ENCODE measurements at regions not wholly inside any gene's neighbourhood (a gene's known extent, or its start where the extent isn't known, plus 50 kb on each side); places are given as distances from the start of the nearest gene placed in this dataset.
A peak's percentile ranks its signal among the peaks of the same experiment; 100 is the strongest.
"Not testable (repeated sequence)": the region's sequence is repeated elsewhere in the genome, so short reads cannot be mapped to it uniquely, and the experiment has no call there.

DNA sequence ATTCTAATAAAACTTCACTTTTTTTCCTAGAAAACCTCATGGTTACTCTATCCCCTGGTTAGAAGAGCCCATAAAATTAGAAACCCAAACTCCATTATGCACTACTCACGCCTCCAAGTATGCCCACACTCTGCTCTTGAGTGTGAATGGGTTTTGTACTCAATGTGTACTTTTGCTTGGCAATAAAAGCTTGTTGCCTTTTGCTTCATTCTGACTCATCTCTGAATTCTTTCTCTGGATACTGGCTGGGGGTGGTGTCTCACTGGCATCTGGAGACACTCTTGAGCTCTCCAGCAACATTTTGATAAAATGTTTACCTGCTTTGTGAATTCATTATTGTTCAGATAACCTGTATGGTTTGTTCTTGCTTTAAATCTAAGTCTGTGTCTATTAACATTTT is 963.3 kb downstream of the TRAM1L1 start:
- DNase-seq (ENCODE audit: low spot score) = no peak

DNA sequence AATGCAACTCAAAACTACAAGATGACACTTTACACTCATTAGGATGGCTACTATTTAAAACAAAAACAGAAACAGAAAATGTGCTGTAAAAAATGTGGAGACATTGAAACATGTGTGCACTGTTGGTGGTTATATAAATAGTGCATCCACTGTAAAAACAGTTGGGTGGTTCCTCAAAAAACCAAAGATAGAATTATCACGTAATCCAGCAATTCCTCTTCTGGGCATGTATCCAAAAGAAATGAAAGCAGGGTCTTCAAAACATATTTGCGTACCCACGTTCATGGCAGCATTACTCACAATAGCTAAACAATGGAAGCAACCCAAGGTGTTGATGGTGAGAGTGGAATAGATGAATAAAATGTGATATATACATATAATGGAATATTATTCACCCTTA is 967.2 kb downstream of the TRAM1L1 start:
- DNase-seq (ENCODE audit: low spot score) = no peak

DNA sequence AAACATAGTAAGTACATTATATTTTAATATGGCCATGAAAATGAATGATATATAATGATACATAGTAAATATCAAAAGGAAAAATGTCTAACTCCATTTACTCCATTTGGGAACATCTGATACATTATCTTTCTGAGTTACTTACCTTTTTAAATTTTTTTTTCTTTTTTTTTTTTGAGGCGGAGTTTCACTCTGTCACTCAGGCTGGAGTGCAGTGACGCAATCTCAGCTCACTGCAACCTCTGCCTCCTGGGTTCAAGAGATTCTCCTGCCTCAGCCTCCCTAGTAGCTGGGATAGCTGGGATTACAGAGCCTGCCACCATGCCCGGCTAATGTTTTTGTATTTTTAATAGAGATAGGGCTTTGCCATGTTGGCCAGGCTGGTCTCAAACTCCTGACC is 972.5 kb downstream of the TRAM1L1 start:
- not testable (repeated sequence) for DNase-seq (ENCODE audit: low spot score)

DNA sequence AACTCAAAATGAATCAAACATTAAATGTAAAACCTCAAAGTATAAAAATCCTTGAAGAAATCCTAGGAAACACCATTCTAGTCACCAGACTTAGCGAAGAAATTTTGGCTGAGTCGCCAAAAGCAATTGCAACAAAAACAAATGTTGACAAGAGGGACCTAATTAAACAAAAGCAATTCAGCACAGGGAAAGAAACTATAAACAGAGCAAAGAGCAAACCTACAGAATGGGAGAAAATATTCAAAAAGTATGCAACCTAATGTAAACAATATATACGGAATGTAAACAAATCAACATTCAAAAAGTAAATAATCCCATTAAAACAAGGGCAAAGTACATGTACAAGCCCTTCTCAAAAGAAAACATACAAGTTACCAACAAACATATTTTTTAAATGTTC is 974.7 kb downstream of the TRAM1L1 start:
- no peak for DNase-seq (ENCODE audit: low spot score)

DNA sequence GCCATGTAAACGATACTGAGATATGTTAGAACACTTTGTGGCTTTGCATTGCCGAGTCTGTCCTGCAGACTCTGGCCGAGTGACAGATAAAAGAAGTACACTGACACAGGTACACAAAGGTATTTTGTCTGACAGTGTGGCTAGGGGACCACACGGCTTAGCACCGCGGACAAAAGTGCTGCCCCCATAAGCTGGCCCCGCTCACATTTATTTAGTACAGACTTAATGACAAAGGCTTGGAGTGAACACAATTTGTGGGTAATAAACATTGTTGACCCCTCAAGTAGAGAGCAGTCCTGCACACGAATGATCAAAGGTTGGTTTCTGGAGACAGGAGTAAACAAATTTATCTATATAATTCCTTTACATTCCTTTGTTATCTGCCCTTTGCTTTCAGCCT is 976.8 kb downstream of the TRAM1L1 start:
- no peak for DNase-seq (ENCODE audit: low spot score)

DNA sequence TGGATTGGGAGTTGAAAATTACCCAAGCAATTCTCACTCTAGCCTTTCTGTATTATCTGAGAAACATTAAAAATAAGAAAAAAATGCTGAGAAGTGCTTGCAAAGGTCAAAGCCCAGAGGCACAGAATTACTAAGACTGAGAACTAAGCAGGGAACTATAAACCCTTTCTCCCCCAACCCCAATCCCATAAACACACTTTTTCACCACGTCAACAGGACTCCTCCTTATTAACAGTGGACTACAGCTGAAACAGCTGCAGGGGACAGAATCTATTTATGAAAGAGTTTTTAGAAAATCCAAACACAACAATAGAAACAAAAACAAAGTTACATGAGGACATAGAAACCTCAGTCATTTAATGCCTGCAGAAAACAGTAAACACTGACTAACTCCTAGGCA is 984.1 kb downstream of the TRAM1L1 start:
- no peak for DNase-seq (ENCODE audit: low spot score)

DNA sequence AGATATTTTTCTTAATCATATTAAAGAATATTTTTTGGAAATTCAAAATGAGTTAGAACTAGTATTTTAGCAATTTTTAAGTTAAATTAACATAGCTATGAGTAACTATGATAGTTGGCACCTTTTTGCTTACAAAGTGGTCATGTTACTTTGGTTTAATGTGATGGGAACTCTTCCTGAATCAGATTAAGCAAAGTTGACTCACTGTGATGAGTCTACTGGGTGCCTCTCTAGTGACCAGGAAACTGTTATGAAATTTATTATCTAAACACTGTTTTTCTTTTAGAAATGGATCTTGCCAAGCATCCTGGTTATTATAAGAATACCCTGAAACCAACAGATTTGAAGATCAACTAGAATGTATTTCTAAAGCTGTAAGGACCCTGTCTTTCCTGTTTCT is 985.8 kb downstream of the TRAM1L1 start:
- no peak for DNase-seq (ENCODE audit: low spot score)

DNA sequence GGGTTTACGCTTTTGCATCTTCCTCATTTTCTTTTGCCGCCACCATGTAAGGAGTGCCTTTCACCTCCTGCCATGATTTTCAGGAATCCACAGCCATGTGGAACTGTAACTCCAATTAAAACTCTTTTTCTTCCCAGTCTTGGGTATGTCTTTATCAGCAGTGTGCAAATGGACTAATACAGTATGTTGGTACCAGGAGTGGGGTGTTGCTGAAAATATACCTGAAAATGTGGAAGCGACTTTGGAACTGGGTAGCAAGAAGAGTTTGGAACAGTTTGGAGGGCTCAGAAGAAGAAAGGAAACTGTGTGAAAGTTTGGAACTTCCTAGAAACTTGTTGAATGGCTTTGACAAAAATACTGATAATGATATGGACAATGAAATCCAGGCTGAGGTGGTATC is 983.9 kb upstream of the NDST4 start:
- not testable (repeated sequence) for DNase-seq (ENCODE audit: low spot score)

DNA sequence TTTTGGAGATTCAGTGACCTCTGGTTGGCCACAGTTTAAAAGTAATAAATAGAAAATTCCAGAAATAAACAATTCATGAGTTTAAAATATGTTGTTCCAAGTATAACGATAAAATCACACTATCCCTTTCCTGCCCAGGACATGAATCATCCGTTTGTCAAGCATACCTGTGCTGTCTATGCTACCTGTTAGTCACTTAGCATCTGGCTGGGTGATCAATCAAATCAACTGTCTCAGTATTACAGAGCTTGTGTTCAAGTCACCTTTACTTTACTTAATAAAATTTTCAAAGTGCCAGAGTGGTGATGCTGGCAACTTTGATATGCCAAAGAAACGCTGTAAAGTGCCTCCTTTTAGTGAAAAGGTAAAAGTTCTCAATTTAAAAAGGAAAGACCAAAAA is 979.5 kb upstream of the NDST4 start:
- no peak for DNase-seq (ENCODE audit: low spot score)

DNA sequence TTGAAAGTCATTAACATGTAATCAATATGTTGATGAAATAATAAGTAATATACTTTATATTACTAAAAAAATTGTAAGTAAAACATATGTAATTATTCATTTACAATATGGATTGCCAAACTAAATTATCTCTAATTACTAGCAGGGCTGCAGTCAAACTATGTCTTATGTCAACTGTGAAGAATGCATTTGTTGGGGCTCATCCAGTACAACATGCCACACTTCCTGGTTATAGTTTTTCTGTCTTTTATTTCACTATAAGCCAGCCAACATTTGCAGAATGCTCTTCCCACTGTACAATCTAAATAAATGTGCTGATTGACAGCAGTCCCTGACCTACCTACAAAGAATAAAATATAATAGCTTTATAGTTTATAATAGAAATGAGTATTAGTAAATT is 975.4 kb upstream of the NDST4 start:
- no peak for DNase-seq (ENCODE audit: low spot score)

DNA sequence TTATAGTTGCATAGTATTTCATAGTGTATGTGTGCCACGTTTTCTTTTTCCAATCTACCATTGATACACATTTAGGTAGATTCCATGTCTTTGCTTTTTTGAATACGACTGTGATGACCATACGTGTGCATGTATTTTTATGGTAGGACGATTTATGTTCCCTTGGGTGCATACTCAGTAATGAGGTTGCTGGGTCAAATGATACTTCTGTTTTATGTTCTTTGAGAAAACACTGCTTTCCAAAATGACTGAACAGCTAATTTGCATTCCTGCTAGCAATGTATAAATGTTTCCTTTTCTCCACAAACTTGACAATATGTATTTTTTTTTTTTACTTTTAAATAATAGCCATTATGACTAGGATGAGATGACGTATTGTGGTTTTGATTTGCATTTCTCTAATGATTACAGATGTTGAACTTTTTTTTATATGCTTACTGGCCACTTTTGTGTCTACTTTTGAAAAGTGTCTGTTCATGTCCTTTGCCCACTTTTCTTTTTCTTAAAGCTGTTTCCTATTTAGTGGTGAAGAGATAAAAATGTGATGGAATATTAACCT is 969.5 kb upstream of the NDST4 start:
- no peak for DNase-seq (ENCODE audit: low spot score)

DNA sequence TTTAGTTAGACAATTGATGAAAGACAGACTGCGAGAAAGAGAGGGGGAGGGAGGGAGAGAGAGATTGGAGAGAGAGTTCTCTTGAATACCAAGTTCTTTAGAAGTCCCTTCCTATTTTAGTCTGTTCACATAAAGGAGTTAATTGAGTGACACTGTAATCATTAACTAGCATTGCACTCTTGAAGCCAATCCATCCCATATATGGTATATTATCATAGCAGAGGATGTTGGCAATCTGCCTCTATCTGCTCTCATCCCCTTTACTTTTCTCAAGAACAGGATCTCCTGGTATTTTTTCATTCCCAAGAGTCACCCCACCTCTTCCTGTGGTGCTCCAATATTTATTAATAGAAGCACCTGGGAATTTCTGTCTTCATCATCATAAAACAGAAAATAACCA is 959.6 kb upstream of the NDST4 start:
- DNase-seq (ENCODE audit: low spot score) = no peak

DNA sequence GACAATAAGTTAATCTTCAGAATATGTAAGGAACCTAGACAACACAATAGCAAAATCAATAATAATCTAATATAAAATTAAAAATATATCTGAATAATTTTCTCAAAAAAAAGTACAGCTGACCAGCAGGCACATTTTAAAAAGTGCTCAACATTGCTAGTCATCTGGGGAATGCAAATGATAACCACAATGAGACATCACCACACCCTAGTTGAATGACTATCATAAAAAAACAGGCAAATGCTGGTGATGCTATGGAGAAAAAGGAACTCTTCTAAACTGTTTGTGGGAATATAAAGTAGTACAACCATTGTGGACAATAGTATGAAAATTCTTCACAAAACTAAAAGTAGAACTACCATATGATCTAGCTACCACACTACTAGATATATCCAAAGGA is 956.9 kb upstream of the NDST4 start:
- peak; percentile 39 for DNase-seq (ENCODE audit: low spot score)

DNA sequence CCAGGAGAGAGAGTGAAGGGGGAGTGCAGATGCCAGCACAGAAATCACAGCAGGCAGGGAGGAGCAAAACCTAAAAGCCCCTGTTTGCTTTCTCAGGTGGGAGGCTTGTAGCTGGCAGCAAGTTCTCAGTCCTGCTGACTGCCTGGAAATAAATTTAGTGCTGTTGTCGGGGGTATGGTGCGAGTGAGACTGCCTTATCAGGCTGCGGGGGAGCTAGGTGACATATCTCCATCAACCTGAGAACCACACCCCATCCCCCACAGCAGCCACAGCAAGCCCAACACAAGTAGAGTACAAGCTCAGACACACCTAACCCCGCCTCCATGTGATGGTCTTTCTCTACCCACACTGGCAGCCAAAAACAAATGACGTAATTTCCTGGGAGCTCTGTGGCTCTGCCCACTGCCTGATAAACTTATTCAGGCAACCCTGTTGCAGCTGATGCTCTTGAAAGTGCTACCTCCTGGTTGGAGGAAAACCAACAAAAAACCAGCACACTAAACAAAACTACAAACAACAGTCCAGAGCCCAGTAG is 953.4 kb upstream of the NDST4 start:
- no peak for DNase-seq (ENCODE audit: low spot score)

DNA sequence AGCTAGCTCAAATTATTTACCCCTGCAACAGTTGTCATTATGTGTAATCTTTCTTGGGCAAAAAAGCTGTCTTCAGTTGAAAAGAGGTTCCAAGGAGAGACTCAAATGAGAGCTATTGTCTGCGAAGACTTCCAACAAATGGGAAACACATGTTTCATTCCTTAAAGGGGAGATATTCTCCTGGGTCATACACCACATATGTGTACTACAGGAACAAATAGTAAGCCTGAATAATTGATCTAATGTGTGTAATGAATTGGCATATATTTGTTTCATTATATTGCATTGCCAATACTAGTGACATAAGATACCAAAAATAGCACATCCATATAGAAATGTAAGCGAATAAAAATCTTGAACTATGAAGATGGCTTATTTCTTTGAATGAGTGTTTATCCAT is 950.9 kb upstream of the NDST4 start:
- no peak for DNase-seq (ENCODE audit: low spot score)

DNA sequence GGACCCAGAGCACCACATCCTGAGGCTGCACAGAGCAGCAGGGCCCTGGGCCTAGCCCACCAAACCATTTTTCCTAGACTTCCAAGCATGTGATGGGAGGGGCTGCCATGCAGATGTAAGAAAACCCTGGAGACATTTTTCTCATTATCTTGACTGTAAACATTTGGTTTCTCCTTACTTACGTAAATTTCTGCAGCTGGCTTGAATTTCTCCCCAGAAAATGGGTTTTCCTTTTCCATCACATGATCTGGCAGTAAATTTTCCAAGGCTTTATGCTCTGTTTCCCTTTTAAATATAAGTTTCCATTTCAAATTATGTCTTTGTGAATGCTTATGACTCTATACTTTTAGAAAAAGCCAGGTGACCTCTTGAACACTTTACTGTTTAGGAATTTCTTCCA is 945.9 kb upstream of the NDST4 start:
- DNase-seq (ENCODE audit: low spot score) = no peak

DNA sequence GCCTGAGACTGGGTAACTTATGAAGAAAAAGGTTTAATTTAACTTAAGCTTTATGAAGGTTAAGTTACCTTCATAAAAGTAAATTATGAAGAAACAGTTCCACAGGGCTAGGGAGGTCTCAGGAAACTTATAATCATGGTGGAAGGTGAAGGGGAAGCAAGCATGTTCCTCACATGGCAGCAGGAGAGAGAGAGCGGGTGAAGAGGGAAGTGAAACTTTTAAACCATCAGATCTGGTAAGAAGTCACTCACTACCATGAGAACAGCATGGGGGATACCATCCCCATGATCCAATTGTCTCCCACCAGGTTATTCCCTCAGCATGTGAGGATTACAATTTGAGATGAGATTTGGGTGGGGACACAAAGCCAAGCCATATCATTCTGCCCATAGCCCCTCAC is 944.7 kb upstream of the NDST4 start:
- DNase-seq (ENCODE audit: low spot score) = no peak

DNA sequence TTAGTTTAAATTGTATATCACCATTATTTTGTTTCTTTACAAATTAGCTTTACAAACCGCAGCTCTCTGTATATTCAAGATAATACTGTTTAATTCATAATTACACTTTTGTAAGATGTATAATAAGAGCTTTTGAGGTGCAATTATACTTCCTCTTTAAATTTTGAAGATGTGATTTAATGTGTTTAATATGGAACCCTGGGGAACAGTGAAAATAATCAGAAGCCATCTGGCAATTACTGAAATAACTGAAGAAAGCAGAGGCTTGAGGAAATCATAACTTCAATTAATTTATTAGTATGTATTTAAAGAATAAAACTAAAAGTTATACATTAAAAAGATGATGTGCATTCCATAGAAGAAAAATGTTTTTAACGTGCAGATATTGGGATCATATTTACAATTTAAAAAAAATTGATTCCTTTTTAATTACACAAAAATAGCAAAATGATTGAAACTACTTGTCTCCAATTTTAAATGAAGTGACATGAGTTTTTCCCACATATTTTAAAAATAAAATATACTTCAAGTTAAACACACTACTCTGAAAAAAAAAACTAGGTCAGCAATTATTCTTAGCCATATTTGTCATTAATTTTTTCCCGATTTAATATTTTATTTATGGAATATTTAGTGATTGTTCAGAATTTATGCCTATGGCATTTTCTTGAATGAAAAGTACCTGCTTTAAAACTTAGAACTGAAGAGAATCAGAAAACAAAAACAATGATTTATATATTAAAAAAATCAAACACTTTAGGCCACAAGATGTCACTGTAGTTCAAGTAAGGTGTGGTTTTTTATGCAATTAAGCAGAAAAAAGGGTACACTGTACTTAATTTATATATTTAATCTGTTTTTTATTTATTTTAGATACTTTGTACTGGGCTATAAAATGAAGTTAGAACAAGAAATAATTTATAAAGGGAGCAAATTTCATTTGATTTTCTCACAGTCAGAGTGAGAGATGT is 942.7 kb upstream of the NDST4 start:
- no peak for DNase-seq (ENCODE audit: low spot score)

DNA sequence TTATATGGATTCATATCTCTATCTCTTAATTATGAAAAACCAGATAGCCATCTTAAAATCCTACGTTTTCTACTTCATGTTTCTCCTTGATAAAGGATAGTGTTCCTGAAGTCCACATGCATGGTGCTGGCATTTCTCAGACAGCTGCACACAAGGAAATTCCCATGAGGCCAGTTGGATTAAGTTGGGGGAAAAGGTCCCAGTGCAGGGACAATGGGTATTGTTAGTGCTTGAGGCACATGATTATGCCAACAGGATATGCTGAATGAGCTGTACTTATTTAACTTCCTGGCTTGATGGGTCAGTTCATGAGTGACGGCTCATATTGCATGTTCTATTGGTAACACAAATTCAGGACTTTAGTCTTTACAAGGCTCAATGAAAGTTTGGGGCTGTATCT is 913.9 kb upstream of the NDST4 start:
- DNase-seq (ENCODE audit: low spot score) = no peak

DNA sequence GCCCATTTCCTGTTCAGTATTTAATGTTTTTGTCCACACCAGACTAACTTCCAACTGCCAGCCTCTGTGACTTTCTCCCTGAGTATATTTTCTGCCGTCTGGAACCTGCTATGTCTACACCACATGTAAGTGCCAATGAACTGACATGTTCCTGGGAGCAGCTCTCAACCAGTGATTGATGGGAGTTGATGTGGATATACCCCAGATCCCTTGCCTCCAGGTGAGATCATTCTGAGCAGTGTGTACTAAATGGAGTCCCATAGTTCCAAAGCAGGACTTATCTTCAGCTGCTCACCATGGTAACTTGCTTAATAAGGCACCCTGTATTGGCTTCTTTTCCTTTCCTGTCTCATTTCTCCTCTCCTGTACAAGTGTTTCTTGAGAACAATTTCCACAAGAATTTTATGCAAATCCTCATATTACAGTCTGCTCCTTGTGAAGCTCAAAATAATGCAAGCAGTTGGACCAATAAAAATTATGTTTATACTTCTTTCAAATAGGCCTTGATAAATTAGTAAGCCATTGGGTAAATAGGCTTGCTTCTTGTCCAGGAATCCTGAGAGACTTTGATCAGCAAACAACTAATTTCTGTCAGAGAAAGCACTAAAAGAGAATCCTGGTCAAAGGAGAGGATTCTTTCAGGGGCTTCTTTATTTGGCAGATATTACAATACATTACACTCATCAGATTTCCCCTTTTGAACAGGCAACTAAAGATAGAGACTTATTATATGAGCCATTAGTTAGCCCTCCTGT is 911.7 kb upstream of the NDST4 start:
- DNase-seq (ENCODE audit: low spot score) = no peak

DNA sequence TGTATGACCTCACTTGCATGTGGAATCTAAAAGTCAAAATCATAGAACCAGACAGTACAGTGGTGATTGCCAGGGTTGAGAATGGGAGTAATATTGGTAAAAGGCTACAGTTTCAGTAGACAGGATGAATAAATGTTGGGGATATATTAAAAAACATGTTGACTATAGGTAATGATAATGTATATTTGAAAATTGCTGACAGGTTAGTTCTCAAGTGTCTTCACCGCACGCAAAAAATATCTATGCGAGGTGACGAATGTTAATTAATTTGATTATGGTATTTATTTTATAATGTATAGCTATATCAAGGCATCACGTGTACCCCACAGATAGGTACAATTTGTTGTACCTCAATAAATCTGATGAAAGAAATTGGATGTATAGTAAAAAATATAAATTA is 909.6 kb upstream of the NDST4 start:
- no peak for DNase-seq (ENCODE audit: low spot score)

DNA sequence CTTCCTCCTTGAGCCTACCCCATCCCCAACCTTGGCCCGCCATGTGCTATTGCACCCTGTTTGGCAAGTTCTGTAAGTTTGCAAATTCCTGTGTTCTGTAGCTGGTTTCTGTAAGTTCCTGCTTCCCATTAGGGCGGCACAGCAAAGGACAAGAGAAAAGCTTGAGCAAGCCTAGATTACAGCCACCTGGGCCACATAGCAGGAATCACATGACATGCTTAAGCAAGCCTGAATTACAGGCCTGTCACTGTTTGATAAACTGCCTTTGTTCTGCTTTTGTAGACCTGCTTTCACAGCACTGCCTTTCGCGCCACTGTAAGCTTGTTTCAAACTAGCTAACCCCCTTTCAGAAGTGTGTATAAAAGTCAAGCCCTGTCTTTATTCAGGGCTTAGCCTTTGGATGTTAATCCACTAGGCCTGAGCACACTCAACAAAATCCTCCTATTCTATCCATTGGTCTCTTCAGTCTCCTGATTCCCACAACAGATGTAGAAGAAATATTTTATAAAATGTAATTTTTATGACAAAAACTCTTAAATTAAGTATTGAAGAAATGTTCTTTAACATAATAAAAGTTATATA is 906.8 kb upstream of the NDST4 start:
- DNase-seq (ENCODE audit: low spot score) = no peak
